ENCODE measurements at regions not wholly inside any gene's neighbourhood (a gene's known extent, or its start where the extent isn't known, plus 50 kb on each side); places are given as distances from the start of the nearest gene placed in this dataset.

GRCh38 chr11:70711095-70711910 is 313.0 kb downstream of the CTTN start (continued):
- TF ChIP-seq IRF3 (IDR thresholded peaks at IDR 0.05; ENCODE audit: low read depth, low read length) (no peak), YY1 (IDR thresholded peaks at IDR 0.05; ENCODE audit: low read depth) (no peak), FOXM1 (IDR thresholded peaks at IDR 0.05; ENCODE audit: low read depth) (no peak), EP300 (IDR thresholded peaks at IDR 0.05; ENCODE audit: borderline replicate concordance in 1 of 2, low read depth in 1 of 2, low read length in 1 of 2) (no peak), TEAD4 (IDR thresholded peaks at IDR 0.05; ENCODE audit: borderline replicate concordance, insufficient read depth) (no peak)

GRCh38 chr11:70711911-70712185 is 313.5 kb downstream of the CTTN start:
- Histone ChIP-seq H3K9me3 (no peaks in the 10 kb centered on the region), H4K20me1 (ENCODE audit: insufficient read depth) (no peaks in the 10 kb centered on the region), H3K79me2 (ENCODE audit: insufficient read depth) (no peaks in the 10 kb centered on the region), H3K36me3 (replicated peaks in 1 of 2; ENCODE audit: control insufficient read depth in 1 of 2, insufficient read depth in 2 of 2, low read length in 1 of 2) (no peaks in the 10 kb centered on the region), H3K4me1 (ENCODE audit: control insufficient read depth in 1 of 2, insufficient read depth in 2 of 2, low read depth in 1 of 2, low read length in 1 of 2) (peaks cover 0 to 12% of the 10 kb centered on the region in 2 experiments; a peak in 1 of 4 replicates), H2AFZ (ENCODE audit: low read depth) (no peak overlapping the region), H3F3A (replicated peaks; ENCODE audit: insufficient read depth) (no peaks in the 10 kb centered on the region), H3K9me2 (no peaks in the 10 kb centered on the region), H3K27ac (ENCODE audit: low read depth in 2 of 2, low read length in 1 of 2) (no peak overlapping the region), H3K9ac (no peak overlapping the region), H3K4me2 (no peak overlapping the region), H3K27me3 (ENCODE audit: insufficient read depth) (no peaks in the 10 kb centered on the region), H3K4me3 (ENCODE audit: low read depth in 2 of 2, low read length in 1 of 2) (no peak overlapping the region)
- TF ChIP-seq USF1 (IDR thresholded peaks at IDR 0.05; ENCODE audit: borderline replicate concordance, low read depth) (no peak), RXRA (IDR thresholded peaks at IDR 0.05; ENCODE audit: borderline replicate concordance, low read depth) (no peak), FOXM1 (IDR thresholded peaks at IDR 0.05; ENCODE audit: low read depth) (no peak), RAD21 (IDR thresholded peaks at IDR 0.05; ENCODE audit: low read length) (no peak), SIN3A (IDR thresholded peaks at IDR 0.05; ENCODE audit: borderline replicate concordance, low read depth, low read length) (no peak), ELF1 (IDR thresholded peaks at IDR 0.05) (no peak), USF2 (IDR thresholded peaks at IDR 0.05; ENCODE audit: borderline replicate concordance, low read depth, low read length) (no peak), TAF1 (IDR thresholded peaks at IDR 0.05; ENCODE audit: borderline replicate concordance, low read depth, low read length) (no peak), YY1 (IDR thresholded peaks at IDR 0.05; ENCODE audit: low read depth) (no peak), REST (IDR thresholded peaks at IDR 0.05; ENCODE audit: low read depth, low read length) (no peak), CHD2 (IDR thresholded peaks at IDR 0.05; ENCODE audit: low read length, partially characterized antibody) (no peak), MAX (IDR thresholded peaks at IDR 0.05; ENCODE audit: low read depth) (no peak), MEF2A (IDR thresholded peaks at IDR 0.05; ENCODE audit: borderline replicate concordance, low read depth) (no peak), PBX3 (IDR thresholded peaks at IDR 0.05) (no peak), NRF1 (IDR thresholded peaks at IDR 0.05; ENCODE audit: low read depth, low read length) (no peak), TCF12 (IDR thresholded peaks at IDR 0.05) (no peak)
- no peak for DNase-seq
- WGBS (ENCODE audit: low lambda C conversion rate): 53% methylated on average over 3 of the region's 11 CpGs
- CTCF ChIA-PET: interaction anchor here (1.2 kb wide), 1 partner anchor 44 kb away, joined by 3 read pairs; no protein-coding TSS in a partner anchor
- POLR2A ChIA-PET: no interaction called here

Measured in SK-N-SH (cell line).